CMK (cell line): ENCODE measurements at regions not wholly inside any gene's neighbourhood (a gene's known extent, or its start where the extent isn't known, plus 50 kb on each side); places are given as distances from the start of the nearest gene placed in this dataset.

Experiments
- DNase-seq: peaks from one replicate; pipeline ENCODE4 v3.0.0-alpha.2; 2010; ENCODE audit warnings: low read depth

- DNase-seq: no peak
Measured at GRCh38 chr2:147125145-147125544, 719.7 kb upstream of the ACVR2A start.

GRCh38 chr2:147122944-147123343, 721.9 kb upstream of the ACVR2A start:
- no peak for DNase-seq

- no peak for DNase-seq
Measured at GRCh38 chr2:147110962-147111361, 733.9 kb upstream of the ACVR2A start.

GRCh38 chr2:147110317-147110716, 734.5 kb upstream of the ACVR2A start:
- no peak for DNase-seq

GRCh38 chr2:147109291-147109690, 735.5 kb upstream of the ACVR2A start:
- DNase-seq: no peak

- no peak for DNase-seq
Measured at GRCh38 chr2:147108548-147108947, 736.3 kb upstream of the ACVR2A start.

GRCh38 chr2:147101941-147102790, 742.7 kb upstream of the ACVR2A start:
- DNase-seq: no peak

- no peak for DNase-seq
Measured at GRCh38 chr2:147100406-147101035, 744.3 kb upstream of the ACVR2A start.

GRCh38 chr2:147099845-147100244, 745.0 kb upstream of the ACVR2A start:
- no peak for DNase-seq

- no peak for DNase-seq
Measured at GRCh38 chr2:147098940-147099339, 745.9 kb upstream of the ACVR2A start.

GRCh38 chr2:147097747-147098146, 747.1 kb upstream of the ACVR2A start:
- no peak for DNase-seq

- no peak for DNase-seq
Measured at GRCh38 chr2:147096671-147097070, 748.2 kb upstream of the ACVR2A start.

- no peak for DNase-seq
Measured at GRCh38 chr2:147095376-147095775, 749.5 kb upstream of the ACVR2A start.

GRCh38 chr2:147094077-147094476, 750.8 kb upstream of the ACVR2A start:
- DNase-seq: no peak

GRCh38 chr2:147092266-147092665, 752.6 kb upstream of the ACVR2A start:
- DNase-seq: no peak

GRCh38 chr2:147091448-147091847, 753.4 kb upstream of the ACVR2A start:
- no peak for DNase-seq

- no peak for DNase-seq
Measured at GRCh38 chr2:147088871-147089270, 756.0 kb upstream of the ACVR2A start.

GRCh38 chr2:147086715-147087114, 758.1 kb upstream of the ACVR2A start:
- no peak for DNase-seq

- DNase-seq: no peak
Measured at GRCh38 chr2:147083664-147084063, 761.2 kb upstream of the ACVR2A start.

GRCh38 chr2:147082850-147083522, 761.8 kb upstream of the ACVR2A start:
- DNase-seq: peak; percentile 14

GRCh38 chr2:147081831-147082230, 763.0 kb upstream of the ACVR2A start:
- DNase-seq: no peak

- DNase-seq: no peak
Measured at GRCh38 chr2:147076634-147077033, 768.2 kb upstream of the ACVR2A start.

GRCh38 chr2:147068071-147068470, 776.8 kb upstream of the ACVR2A start:
- DNase-seq: no peak
